ENCODE measurements at regions not wholly inside any gene's neighbourhood (a gene's known extent, or its start where the extent isn't known, plus 50 kb on each side); places are given as distances from the start of the nearest gene placed in this dataset.

- TF ChIP-seq POLR2A (IDR thresholded peaks at IDR 0.05; ENCODE audit: low read depth, low read length) = no peak
- TF ChIP-seq POLR2AphosphoS5 (IDR thresholded peaks at IDR 0.05; ENCODE audit: low read depth, low read length) = no peak
Observed at GRCh38 chr10:43852149-43852548, 203.5 kb upstream of the ZNF32 start.

All from GM12892 (cell line).